ENCODE measurements at regions not wholly inside any gene's neighbourhood (a gene's known extent, or its start where the extent isn't known, plus 50 kb on each side); places are given as distances from the start of the nearest gene placed in this dataset.

DNA sequence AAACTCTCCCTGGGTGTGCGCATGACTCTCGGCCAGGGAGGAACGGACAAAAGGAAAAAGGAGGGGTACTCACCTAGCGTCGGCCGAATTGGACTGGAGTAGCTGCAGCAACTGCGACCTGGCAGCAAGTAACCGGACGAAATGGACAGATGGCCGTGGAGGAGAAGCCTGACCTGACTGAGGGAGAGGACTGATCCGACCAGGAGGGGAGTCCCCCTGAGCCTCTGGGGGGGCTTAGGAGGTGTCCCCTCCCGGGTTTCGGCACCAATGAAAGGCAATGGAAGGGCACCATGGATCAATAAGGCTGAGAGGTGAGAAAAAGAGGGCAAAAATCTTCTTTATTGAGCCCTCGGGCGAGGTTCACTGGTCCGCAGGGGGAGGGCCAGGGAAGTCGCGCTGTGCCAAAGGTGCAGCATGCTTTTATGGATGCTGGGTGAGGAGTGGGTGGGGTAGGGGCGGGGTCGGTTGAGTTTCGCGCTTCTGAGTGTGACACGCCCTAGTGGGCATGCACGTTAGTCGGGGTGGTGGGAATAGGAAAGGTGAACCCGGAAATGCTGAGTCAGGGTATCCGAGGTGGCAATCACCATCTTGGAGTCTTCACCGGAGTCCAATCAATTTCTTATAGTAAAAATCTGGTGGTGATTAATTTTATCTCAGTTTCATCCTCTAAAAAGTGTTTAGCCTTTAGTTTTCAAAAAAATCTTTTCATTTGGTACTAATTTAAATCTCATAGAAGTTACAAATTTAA, 638.5 kb upstream of the DPP6 start:
- Mint-ChIP-seq H3K36me3 (ENCODE audit: low read depth, unreplicated experiment) (peaks cover 2% of the 10 kb centered on the region), H3K27ac (ENCODE audit: unreplicated experiment) (no peak overlapping the region), H3K9me3 (ENCODE audit: unreplicated experiment) (peaks cover 12% of the 10 kb centered on the region), H3K27me3 (ENCODE audit: low read depth, unreplicated experiment) (peaks cover 1% of the 10 kb centered on the region), H3K4me3 (ENCODE audit: unreplicated experiment) (no peak overlapping the region), H3K4me1 (ENCODE audit: low read depth, unreplicated experiment) (no peaks in the 10 kb centered on the region)
- no peak overlapping the region for H3K27ac ChIP-seq (ENCODE audit: low read depth, low read length)
- H3K9me3 ChIP-seq (ENCODE audit: insufficient read depth, low read depth, low read length), result no peaks in the 10 kb centered on the region
- no peak for TF ChIP-seq EZH2 (IDR thresholded peaks at IDR 0.05; ENCODE audit: insufficient read depth, low read length)
- TF ChIP-seq, protein P1, sequence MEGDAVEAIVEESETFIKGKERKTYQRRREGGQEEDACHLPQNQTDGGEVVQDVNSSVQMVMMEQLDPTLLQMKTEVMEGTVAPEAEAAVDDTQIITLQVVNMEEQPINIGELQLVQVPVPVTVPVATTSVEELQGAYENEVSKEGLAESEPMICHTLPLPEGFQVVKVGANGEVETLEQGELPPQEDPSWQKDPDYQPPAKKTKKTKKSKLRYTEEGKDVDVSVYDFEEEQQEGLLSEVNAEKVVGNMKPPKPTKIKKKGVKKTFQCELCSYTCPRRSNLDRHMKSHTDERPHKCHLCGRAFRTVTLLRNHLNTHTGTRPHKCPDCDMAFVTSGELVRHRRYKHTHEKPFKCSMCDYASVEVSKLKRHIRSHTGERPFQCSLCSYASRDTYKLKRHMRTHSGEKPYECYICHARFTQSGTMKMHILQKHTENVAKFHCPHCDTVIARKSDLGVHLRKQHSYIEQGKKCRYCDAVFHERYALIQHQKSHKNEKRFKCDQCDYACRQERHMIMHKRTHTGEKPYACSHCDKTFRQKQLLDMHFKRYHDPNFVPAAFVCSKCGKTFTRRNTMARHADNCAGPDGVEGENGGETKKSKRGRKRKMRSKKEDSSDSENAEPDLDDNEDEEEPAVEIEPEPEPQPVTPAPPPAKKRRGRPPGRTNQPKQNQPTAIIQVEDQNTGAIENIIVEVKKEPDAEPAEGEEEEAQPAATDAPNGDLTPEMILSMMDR (IDR thresholded peaks at IDR 0.05; ENCODE audit: insufficient read depth, low read depth, low read length), result no peak
- H3K4me3 ChIP-seq (ENCODE audit: insufficient read depth, low read depth, low read length), result no peak overlapping the region
- H3K9ac ChIP-seq (ENCODE audit: low read length), result no peak overlapping the region
- H3K4me1 ChIP-seq (ENCODE audit: insufficient read depth, low read length), result no peaks in the 10 kb centered on the region
- no peak overlapping the region for H2AFZ ChIP-seq (ENCODE audit: low read depth, low read length)
- no peaks in the 10 kb centered on the region for H3K27me3 ChIP-seq (ENCODE audit: insufficient read depth, low read length)
- no peaks in the 10 kb centered on the region for H4K20me1 ChIP-seq (ENCODE audit: insufficient read depth, low read length)
- DNase-seq (ENCODE audit: low read depth), result no peak
- H3K79me2 ChIP-seq (ENCODE audit: insufficient read depth, low read length), result no peaks in the 10 kb centered on the region
- no peak overlapping the region for H3K4me2 ChIP-seq (ENCODE audit: low read length)
- FAIRE-seq, result no peak
- no peaks in the 10 kb centered on the region for H3K36me3 ChIP-seq (ENCODE audit: insufficient read depth, low read length)

DNA sequence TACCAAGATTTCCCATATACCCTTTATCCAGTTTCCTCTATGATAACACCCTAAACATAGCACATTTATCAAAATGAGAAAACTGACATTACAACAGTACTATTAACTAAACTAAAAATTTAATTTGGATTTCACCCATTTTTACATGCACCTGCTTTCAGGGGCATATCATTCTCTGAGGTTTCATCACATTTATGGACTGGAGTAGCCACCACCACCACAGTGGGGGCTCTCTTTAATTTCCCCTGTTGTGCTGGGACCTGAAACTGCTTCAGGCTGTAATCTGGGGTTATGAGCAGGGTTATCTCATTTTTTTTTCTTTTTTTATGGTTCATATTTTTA, 637.9 kb upstream of the DPP6 start:
- TF ChIP-seq EZH2 (IDR thresholded peaks at IDR 0.05; ENCODE audit: insufficient read depth, low read length), result no peak
- TF ChIP-seq, protein P1 (IDR thresholded peaks at IDR 0.05; ENCODE audit: insufficient read depth, low read depth, low read length), result no peak
- H3K79me2 ChIP-seq (ENCODE audit: insufficient read depth, low read length), result no peaks in the 10 kb centered on the region
- Mint-ChIP-seq H3K36me3 (ENCODE audit: low read depth, unreplicated experiment) (peaks cover 2% of the 10 kb centered on the region), H3K4me1 (ENCODE audit: low read depth, unreplicated experiment) (no peaks in the 10 kb centered on the region), H3K9me3 (ENCODE audit: unreplicated experiment) (peaks cover 12% of the 10 kb centered on the region), H3K27ac (ENCODE audit: unreplicated experiment) (no peak overlapping the region), H3K4me3 (ENCODE audit: unreplicated experiment) (no peak overlapping the region), H3K27me3 (ENCODE audit: low read depth, unreplicated experiment) (peaks cover 1% of the 10 kb centered on the region)
- H3K9me3 ChIP-seq (ENCODE audit: insufficient read depth, low read depth, low read length), result no peaks in the 10 kb centered on the region
- no peak overlapping the region for H3K4me3 ChIP-seq (ENCODE audit: insufficient read depth, low read depth, low read length)
- no peak overlapping the region for H3K4me2 ChIP-seq (ENCODE audit: low read length)
- H3K36me3 ChIP-seq (ENCODE audit: insufficient read depth, low read length), result no peaks in the 10 kb centered on the region
- DNase-seq (ENCODE audit: low read depth) (no peak), FAIRE-seq (no peak)
- H3K27me3 ChIP-seq (ENCODE audit: insufficient read depth, low read length), result no peaks in the 10 kb centered on the region
- no peaks in the 10 kb centered on the region for H4K20me1 ChIP-seq (ENCODE audit: insufficient read depth, low read length)
- no peak overlapping the region for H3K27ac ChIP-seq (ENCODE audit: low read depth, low read length)
- H3K4me1 ChIP-seq (ENCODE audit: insufficient read depth, low read length), result no peaks in the 10 kb centered on the region
- no peak overlapping the region for H2AFZ ChIP-seq (ENCODE audit: low read depth, low read length)
- no peak overlapping the region for H3K9ac ChIP-seq (ENCODE audit: low read length)

DNA sequence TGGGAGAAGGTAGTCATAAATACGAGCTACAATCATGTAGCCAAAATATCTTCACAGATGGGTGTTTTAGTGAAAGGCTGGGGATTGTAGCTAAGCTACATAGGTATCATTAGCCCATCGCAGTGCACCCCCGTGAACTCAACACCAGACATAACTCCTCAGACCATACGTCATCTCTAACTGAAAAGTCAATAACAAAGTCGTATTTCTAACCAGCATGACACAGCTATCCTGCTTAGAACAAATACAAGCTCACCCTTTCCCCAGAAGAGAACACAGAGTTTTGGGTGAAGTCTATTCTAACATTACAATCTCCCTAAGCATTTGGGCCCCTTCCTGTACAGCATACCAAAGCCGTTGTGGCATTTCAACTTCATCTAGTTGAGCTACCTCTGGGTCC, 636.6 kb upstream of the DPP6 start:
- no peak for FAIRE-seq
- no peaks in the 10 kb centered on the region for H3K4me1 Mint-ChIP-seq (ENCODE audit: low read depth, unreplicated experiment)
- no peak overlapping the region for H3K4me3 Mint-ChIP-seq (ENCODE audit: unreplicated experiment)
- TF ChIP-seq EZH2 (IDR thresholded peaks at IDR 0.05; ENCODE audit: insufficient read depth, low read length), result no peak
- TF ChIP-seq, protein P1 (IDR thresholded peaks at IDR 0.05; ENCODE audit: insufficient read depth, low read depth, low read length), result no peak
- Histone ChIP-seq H3K4me1 (ENCODE audit: insufficient read depth, low read length) (no peaks in the 10 kb centered on the region), H3K4me3 (ENCODE audit: insufficient read depth, low read depth, low read length) (no peak overlapping the region), H3K36me3 (ENCODE audit: insufficient read depth, low read length) (no peaks in the 10 kb centered on the region), H3K4me2 (ENCODE audit: low read length) (no peak overlapping the region), H3K27me3 (ENCODE audit: insufficient read depth, low read length) (no peaks in the 10 kb centered on the region), H3K9me3 (ENCODE audit: insufficient read depth, low read depth, low read length) (no peaks in the 10 kb centered on the region), H4K20me1 (ENCODE audit: insufficient read depth, low read length) (no peaks in the 10 kb centered on the region), H3K79me2 (ENCODE audit: insufficient read depth, low read length) (no peaks in the 10 kb centered on the region), H3K27ac (ENCODE audit: low read depth, low read length) (no peak overlapping the region), H2AFZ (ENCODE audit: low read depth, low read length) (no peak overlapping the region), H3K9ac (ENCODE audit: low read length) (no peak overlapping the region)
- no peak overlapping the region for H3K27ac Mint-ChIP-seq (ENCODE audit: unreplicated experiment)
- no peak for DNase-seq (ENCODE audit: low read depth)
- H3K9me3 Mint-ChIP-seq (ENCODE audit: unreplicated experiment), result peaks cover 12% of the 10 kb centered on the region
- peaks cover 1% of the 10 kb centered on the region for H3K27me3 Mint-ChIP-seq (ENCODE audit: low read depth, unreplicated experiment)
- H3K36me3 Mint-ChIP-seq (ENCODE audit: low read depth, unreplicated experiment), result peaks cover 2% of the 10 kb centered on the region
